ENCODE measurements at regions not wholly inside any gene's neighbourhood (a gene's known extent, or its start where the extent isn't known, plus 50 kb on each side); places are given as distances from the start of the nearest gene placed in this dataset.

DNA sequence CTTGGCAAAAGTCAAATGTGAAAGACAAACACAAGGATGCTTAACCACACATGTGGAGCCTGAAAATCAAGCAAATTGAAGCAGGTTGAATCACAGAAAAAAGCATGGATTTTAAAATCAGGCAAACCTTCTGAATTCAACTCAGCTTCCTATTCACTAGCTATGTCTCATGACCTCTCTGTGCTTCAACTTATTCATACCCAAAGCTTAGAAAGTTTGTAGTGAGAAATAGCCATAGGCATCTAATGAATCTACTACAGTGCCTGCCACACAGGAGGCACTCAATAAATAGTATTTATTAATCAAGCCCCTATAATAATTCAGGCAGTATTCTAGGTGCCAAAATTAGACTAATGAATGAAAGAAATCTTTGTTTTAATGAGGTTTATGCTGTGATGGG lies 112.2 kb upstream of the TNFAIP3 start:
- DNase-seq (ENCODE audit: low read depth): no peak
- no peak overlapping the region for H3K4me3 ChIP-seq (ENCODE audit: low read length)
- TF ChIP-seq CTCF (IDR thresholded peaks at IDR 0.05; ENCODE audit: insufficient read depth, low read depth, low read length, missing control alignments): no peak

DNA sequence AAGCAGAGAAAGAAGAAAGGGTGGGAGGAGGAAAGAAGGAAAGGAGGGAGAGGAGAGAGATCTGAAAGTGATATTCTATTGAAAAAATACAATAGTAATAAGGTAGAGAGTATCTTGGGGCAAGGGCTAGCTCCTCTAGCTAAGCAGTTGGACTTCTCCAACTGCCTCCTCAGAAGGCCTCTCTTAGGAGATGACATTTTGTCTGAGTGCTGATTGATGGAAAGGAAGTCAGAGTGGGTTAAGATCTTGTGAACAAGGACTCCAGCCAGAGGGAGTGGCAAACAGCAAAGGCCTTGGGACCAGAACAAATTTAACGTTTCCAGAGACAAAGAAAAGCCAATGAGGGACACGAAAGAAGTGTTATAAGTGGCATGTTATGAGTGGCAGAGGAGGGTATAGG lies 111.8 kb upstream of the TNFAIP3 start:
- no peak for DNase-seq (ENCODE audit: low read depth)
- no peak for TF ChIP-seq CTCF (IDR thresholded peaks at IDR 0.05; ENCODE audit: insufficient read depth, low read depth, low read length, missing control alignments)
- H3K4me3 ChIP-seq (ENCODE audit: low read length): no peak overlapping the region

- TF ChIP-seq CTCF (IDR thresholded peaks at IDR 0.05; ENCODE audit: insufficient read depth, low read depth, low read length, missing control alignments): no peak
- DNase-seq (ENCODE audit: low read depth): no peak
- H3K4me3 ChIP-seq (ENCODE audit: low read length): no peak overlapping the region
Measured at GRCh38 chr6:137756788-137757187, 110.3 kb upstream of the TNFAIP3 start.

DNA sequence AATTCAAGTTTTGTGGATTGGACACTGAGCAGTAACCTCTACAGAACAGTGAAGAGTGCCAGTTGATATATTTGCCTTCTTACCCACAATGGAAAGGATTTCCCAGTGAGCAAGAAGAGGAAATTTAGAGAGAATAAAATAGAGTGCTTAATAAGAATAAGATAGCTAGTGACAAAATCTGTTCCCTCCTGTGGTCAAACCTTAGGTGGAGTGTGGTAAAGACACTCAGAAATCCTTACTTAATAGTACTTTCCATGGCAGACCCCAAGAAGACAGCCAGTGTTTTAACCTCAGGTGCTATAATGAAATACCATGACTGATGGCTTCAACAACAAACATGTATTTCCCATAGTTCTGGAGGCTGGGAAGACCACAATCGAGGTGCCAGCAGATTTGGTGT lies 108.4 kb upstream of the TNFAIP3 start:
- H3K4me3 ChIP-seq (ENCODE audit: low read length): no peak overlapping the region
- DNase-seq (ENCODE audit: low read depth): no peak
- TF ChIP-seq CTCF (IDR thresholded peaks at IDR 0.05; ENCODE audit: insufficient read depth, low read depth, low read length, missing control alignments): no peak

DNA sequence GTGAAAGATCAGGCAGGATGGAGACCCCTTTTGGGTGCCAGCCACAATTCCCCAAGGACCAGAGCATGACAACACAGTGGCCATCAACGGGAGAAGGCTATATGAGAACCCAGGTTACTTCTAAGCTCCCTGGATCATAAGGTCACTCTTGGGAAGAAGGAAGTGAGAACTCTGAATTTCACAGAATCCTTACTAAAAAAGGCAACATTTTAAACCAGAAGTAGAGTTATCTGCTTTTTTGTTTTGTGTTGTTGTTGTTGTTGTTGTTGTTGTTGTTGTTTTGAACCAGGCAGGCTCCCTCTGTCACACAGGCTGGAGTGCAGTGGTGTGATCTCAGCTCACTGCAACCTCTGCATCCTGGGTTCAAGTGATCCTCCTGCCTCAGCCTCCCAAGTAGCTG lies 107.4 kb upstream of the TNFAIP3 start:
- H3K4me3 ChIP-seq (ENCODE audit: low read length): no peak overlapping the region
- no peak for DNase-seq (ENCODE audit: low read depth)
- TF ChIP-seq CTCF (IDR thresholded peaks at IDR 0.05; ENCODE audit: insufficient read depth, low read depth, low read length, missing control alignments): no peak

GRCh38 chr6:137761072-137761471 lies 106.0 kb upstream of the TNFAIP3 start:
- no peak overlapping the region for H3K4me3 ChIP-seq (ENCODE audit: low read length)
- TF ChIP-seq CTCF (IDR thresholded peaks at IDR 0.05; ENCODE audit: insufficient read depth, low read depth, low read length, missing control alignments): no peak
- DNase-seq (ENCODE audit: low read depth): no peak

- no peak for DNase-seq (ENCODE audit: low read depth)
- TF ChIP-seq CTCF (IDR thresholded peaks at IDR 0.05; ENCODE audit: insufficient read depth, low read depth, low read length, missing control alignments): no peak
- no peak overlapping the region for H3K4me3 ChIP-seq (ENCODE audit: low read length)
Measured at GRCh38 chr6:137761487-137761886, 105.6 kb upstream of the TNFAIP3 start.

All from epithelial cell of esophagus (primary cell).